Prostate gland (tissue), 2 donors: ENCODE measurements at regions not wholly inside any gene's neighbourhood (a gene's known extent, or its start where the extent isn't known, plus 50 kb on each side); places are given as distances from the start of the nearest gene placed in this dataset.
"Not testable (repeated sequence)": the region's sequence is repeated elsewhere in the genome, so short reads cannot be mapped to it uniquely, and the experiment has no call there.

Experiments
- DNase-seq: peaks from one replicate; pipeline ENCODE4 v3.0.0-alpha.2; 2019; ENCODE audit warnings: low spot score
- H3K27ac ChIP-seq, 2 donors: fragments of 200-600 bp; sonication (generic); 2 replicates each; pipeline ENCODE4 v1.5.1; 2017 to 2019
- H3K27me3 ChIP-seq: fragments of 200-600 bp; sonication (generic); replicated peaks from 2 replicates; pipeline ENCODE4 v1.5.1; 2019; ENCODE audit not compliant: insufficient read depth
- H3K36me3 ChIP-seq, 2 donors: fragments of 200-600 bp; sonication (generic); 1 replicate in 1 of 2; 2 replicates in 1 of 2; pipeline versions ENCODE4 v1.5.1 to v1.8.1; 2017 to 2019
- H3K4me1 ChIP-seq: fragments of 200-600 bp; sonication (generic); replicated peaks from 2 replicates; pipeline ENCODE4 v1.5.1; 2019
- H3K4me3 ChIP-seq, 2 donors: fragments of 200-600 bp; sonication (generic); 2 replicates each; pipeline ENCODE4 v1.5.1; 2017 to 2019
- H3K9me3 ChIP-seq: fragments of 200-600 bp; sonication (generic); 2 replicates; pipeline ENCODE4 v1.5.1; 2017
- CTCF ChIP-seq, 4 experiments: fragments of 200-600 bp in 2 of 4; fragments of 450-650 bp in 2 of 4; sonication (generic) in 2 of 4; IDR thresholded peaks; 1 replicate in 3 of 4; 2 replicates in 1 of 4; pipeline ENCODE4 v1.5.1; 2016 to 2019; ENCODE audit warnings: antibody characterized with exemption in 4 of 4, mild to moderate bottlenecking in 2 of 4, moderate library complexity in 2 of 4
- POLR2A ChIP-seq: fragments of 450-650 bp; IDR thresholded peaks from one replicate; pipeline ENCODE4 v1.6.1; 2016; ENCODE audit warnings: antibody characterized with exemption, mild to moderate bottlenecking
- POLR2AphosphoS5 ChIP-seq: sonication (generic); formaldehyde crosslinking; IDR thresholded peaks from one replicate; pipeline ENCODE4 v1.6.1; 2017; ENCODE audit warnings: antibody characterized with exemption
- WGBS: methylation state at CpG from one replicate; pipeline ENCODE4 v1.1.5; 2018; 5-methylcytosine and 5-hydroxymethylcytosine counted together
- intact Hi-C: fragments of 100-400 bp; cut with DNase I; formaldehyde crosslinking; loops from one replicate; pipeline ENCODE4 v1.14.2; 2022

GRCh38 chr5:25515525-25515924, 870.7 kb upstream of the CDH10 start:
- H3K27ac ChIP-seq: no peak overlapping the region
- no peak overlapping the region for H3K4me3 ChIP-seq
- no peak for DNase-seq
- no peaks in the 10 kb centered on the region for H3K4me1 ChIP-seq
- intact Hi-C loops: no loop called here
- no peaks in the 10 kb centered on the region for H3K9me3 ChIP-seq
- TF ChIP-seq POLR2AphosphoS5 (no peak), POLR2A (no peak), CTCF (IDR thresholded peaks at IDR 0.05) (no peak)
- no peaks in the 10 kb centered on the region for H3K36me3 ChIP-seq
- 79% methylated on average over 2 of the region's 2 CpGs for WGBS
- H3K27me3 ChIP-seq: no peaks in the 10 kb centered on the region

- H3K9me3 ChIP-seq, H3K4me1 ChIP-seq, H3K27me3 ChIP-seq, H3K27ac ChIP-seq, H3K4me3 ChIP-seq, intact Hi-C loops, H3K36me3 ChIP-seq, DNase-seq: not testable (repeated sequence)
- 92% methylated on average over 2 of the region's 2 CpGs for WGBS
These were observed 865.9 kb upstream of the CDH10 start for GRCh38 chr5:25510692-25511091.

GRCh38 chr5:25508011-25508410, 863.2 kb upstream of the CDH10 start:
- H3K27me3 ChIP-seq, H3K9me3 ChIP-seq, intact Hi-C loops, H3K36me3 ChIP-seq, H3K27ac ChIP-seq, H3K4me1 ChIP-seq, DNase-seq, H3K4me3 ChIP-seq: not testable (repeated sequence)
- 98% methylated on average over 4 of the region's 4 CpGs for WGBS

- intact Hi-C loops: no loop called here
- H3K4me3 ChIP-seq: no peak overlapping the region
- no peak overlapping the region for H3K27ac ChIP-seq
- H3K4me1 ChIP-seq: no peaks in the 10 kb centered on the region
- WGBS: 39% methylated on average over 1 of the region's 1 CpG
- no peaks in the 10 kb centered on the region for H3K27me3 ChIP-seq
- DNase-seq: no peak
- no peaks in the 10 kb centered on the region for H3K36me3 ChIP-seq
- no peak for TF ChIP-seq CTCF (IDR thresholded peaks at IDR 0.05)
- TF ChIP-seq POLR2A: no peak
- TF ChIP-seq POLR2AphosphoS5: no peak
- no peaks in the 10 kb centered on the region for H3K9me3 ChIP-seq
These were observed 855.9 kb upstream of the CDH10 start for GRCh38 chr5:25500635-25501034.

GRCh38 chr5:25489834-25490538, 845.2 kb upstream of the CDH10 start:
- no peak for DNase-seq
- H3K4me1 ChIP-seq: no peaks in the 10 kb centered on the region
- no peak for TF ChIP-seq POLR2A
- TF ChIP-seq CTCF (IDR thresholded peaks at IDR 0.05): no peak
- TF ChIP-seq POLR2AphosphoS5: no peak
- H3K27me3 ChIP-seq: no peaks in the 10 kb centered on the region
- no peak overlapping the region for H3K27ac ChIP-seq
- H3K4me3 ChIP-seq: no peak overlapping the region
- intact Hi-C loops: no loop called here
- 75% methylated on average over 6 of the region's 6 CpGs for WGBS
- no peaks in the 10 kb centered on the region for H3K36me3 ChIP-seq
- no peaks in the 10 kb centered on the region for H3K9me3 ChIP-seq

GRCh38 chr5:25488119-25488518, 843.3 kb upstream of the CDH10 start:
- WGBS: 48% methylated on average over 1 of the region's 1 CpG
- DNase-seq: no peak
- Histone ChIP-seq H3K4me3 (no peak overlapping the region), H3K27ac (no peak overlapping the region), H3K27me3 (no peaks in the 10 kb centered on the region), H3K36me3 (no peaks in the 10 kb centered on the region), H3K4me1 (no peaks in the 10 kb centered on the region), H3K9me3 (no peaks in the 10 kb centered on the region)
- intact Hi-C loops: no loop called here
- TF ChIP-seq CTCF (IDR thresholded peaks at IDR 0.05) (no peak), POLR2AphosphoS5 (no peak), POLR2A (no peak)
